Prostate gland (tissue), 2 donors: ENCODE measurements at regions not wholly inside any gene's neighbourhood (a gene's known extent, or its start where the extent isn't known, plus 50 kb on each side); places are given as distances from the start of the nearest gene placed in this dataset.

ENCODE experiments used
- DNase-seq: peaks from one replicate; pipeline ENCODE4 v3.0.0-alpha.2; 2019; ENCODE audit warnings: low spot score
- H3K27ac ChIP-seq, 2 donors: fragments of 200-600 bp; sonication (generic); 2 replicates each; pipeline ENCODE4 v1.5.1; 2017 to 2019
- H3K27me3 ChIP-seq: fragments of 200-600 bp; sonication (generic); replicated peaks from 2 replicates; pipeline ENCODE4 v1.5.1; 2019; ENCODE audit not compliant: insufficient read depth
- H3K36me3 ChIP-seq, 2 donors: fragments of 200-600 bp; sonication (generic); 1 replicate in 1 of 2; 2 replicates in 1 of 2; pipeline versions ENCODE4 v1.5.1 to v1.8.1; 2017 to 2019
- H3K4me1 ChIP-seq: fragments of 200-600 bp; sonication (generic); replicated peaks from 2 replicates; pipeline ENCODE4 v1.5.1; 2019
- H3K4me3 ChIP-seq, 2 donors: fragments of 200-600 bp; sonication (generic); 2 replicates each; pipeline ENCODE4 v1.5.1; 2017 to 2019
- H3K9me3 ChIP-seq: fragments of 200-600 bp; sonication (generic); 2 replicates; pipeline ENCODE4 v1.5.1; 2017
- POLR2A ChIP-seq: fragments of 450-650 bp; IDR thresholded peaks from one replicate; pipeline ENCODE4 v1.6.1; 2016; ENCODE audit warnings: antibody characterized with exemption, mild to moderate bottlenecking
- POLR2AphosphoS5 ChIP-seq: sonication (generic); formaldehyde crosslinking; IDR thresholded peaks from one replicate; pipeline ENCODE4 v1.6.1; 2017; ENCODE audit warnings: antibody characterized with exemption
- WGBS: methylation state at CpG from one replicate; pipeline ENCODE4 v1.1.5; 2018; 5-methylcytosine and 5-hydroxymethylcytosine counted together
- intact Hi-C: fragments of 100-400 bp; cut with DNase I; formaldehyde crosslinking; loops from one replicate; pipeline ENCODE4 v1.14.2; 2022
- TF ChIP-seq, protein P1 (sequence below), 4 experiments: fragments of 200-600 bp in 2 of 4; fragments of 450-650 bp in 2 of 4; sonication (generic) in 2 of 4; IDR thresholded peaks; 1 replicate in 3 of 4; 2 replicates in 1 of 4; pipeline ENCODE4 v1.5.1; 2016 to 2019; ENCODE audit warnings: antibody characterized with exemption in 4 of 4, mild to moderate bottlenecking in 2 of 4, moderate library complexity in 2 of 4

GRCh38 chr16:9152649-9153501, 61.4 kb downstream of the HAPSTR1 start:
- Histone ChIP-seq H3K4me3 (no peak overlapping the region), H3K27ac (no peak overlapping the region), H3K9me3 (no peaks in the 10 kb centered on the region), H3K4me1 (no peaks in the 10 kb centered on the region), H3K27me3 (no peaks in the 10 kb centered on the region), H3K36me3 (no peaks in the 10 kb centered on the region)
- DNase-seq = no peak
- 87% methylated on average over 19 of the region's 19 CpGs for WGBS
- TF ChIP-seq, protein P1, sequence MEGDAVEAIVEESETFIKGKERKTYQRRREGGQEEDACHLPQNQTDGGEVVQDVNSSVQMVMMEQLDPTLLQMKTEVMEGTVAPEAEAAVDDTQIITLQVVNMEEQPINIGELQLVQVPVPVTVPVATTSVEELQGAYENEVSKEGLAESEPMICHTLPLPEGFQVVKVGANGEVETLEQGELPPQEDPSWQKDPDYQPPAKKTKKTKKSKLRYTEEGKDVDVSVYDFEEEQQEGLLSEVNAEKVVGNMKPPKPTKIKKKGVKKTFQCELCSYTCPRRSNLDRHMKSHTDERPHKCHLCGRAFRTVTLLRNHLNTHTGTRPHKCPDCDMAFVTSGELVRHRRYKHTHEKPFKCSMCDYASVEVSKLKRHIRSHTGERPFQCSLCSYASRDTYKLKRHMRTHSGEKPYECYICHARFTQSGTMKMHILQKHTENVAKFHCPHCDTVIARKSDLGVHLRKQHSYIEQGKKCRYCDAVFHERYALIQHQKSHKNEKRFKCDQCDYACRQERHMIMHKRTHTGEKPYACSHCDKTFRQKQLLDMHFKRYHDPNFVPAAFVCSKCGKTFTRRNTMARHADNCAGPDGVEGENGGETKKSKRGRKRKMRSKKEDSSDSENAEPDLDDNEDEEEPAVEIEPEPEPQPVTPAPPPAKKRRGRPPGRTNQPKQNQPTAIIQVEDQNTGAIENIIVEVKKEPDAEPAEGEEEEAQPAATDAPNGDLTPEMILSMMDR (IDR thresholded peaks at IDR 0.05) = no peak
- TF ChIP-seq POLR2AphosphoS5 (no peak), POLR2A (no peak)
- intact Hi-C loops = no loop called here

DNA sequence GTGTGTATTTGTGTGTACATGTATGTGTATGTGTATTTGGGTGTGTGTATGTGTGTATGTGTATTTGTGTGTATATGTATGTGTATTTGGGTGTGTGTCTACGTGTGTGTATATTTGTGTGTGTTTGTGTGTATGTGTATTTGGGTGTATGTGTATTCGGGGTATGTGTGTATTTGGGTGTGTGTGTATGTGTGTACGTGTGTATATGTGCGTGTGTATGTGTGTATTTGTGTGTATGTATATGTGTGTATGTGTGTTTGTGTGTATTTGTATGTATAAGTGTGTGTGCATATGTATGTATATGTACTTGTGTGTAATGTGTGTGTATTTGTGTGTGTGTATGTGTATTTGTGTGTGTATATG, 62.0 kb downstream of the HAPSTR1 start:
- H3K36me3 ChIP-seq = no peaks in the 10 kb centered on the region
- no peak for DNase-seq
- H3K27ac ChIP-seq = no peak overlapping the region
- H3K27me3 ChIP-seq = no peaks in the 10 kb centered on the region
- intact Hi-C loops = no loop called here
- H3K9me3 ChIP-seq = no peaks in the 10 kb centered on the region
- TF ChIP-seq POLR2AphosphoS5 (no peak), POLR2A (no peak)
- TF ChIP-seq, protein P1 (IDR thresholded peaks at IDR 0.05) = no peak
- no peak overlapping the region for H3K4me3 ChIP-seq
- WGBS = 93% methylated on average over 4 of the region's 4 CpGs
- no peaks in the 10 kb centered on the region for H3K4me1 ChIP-seq

DNA sequence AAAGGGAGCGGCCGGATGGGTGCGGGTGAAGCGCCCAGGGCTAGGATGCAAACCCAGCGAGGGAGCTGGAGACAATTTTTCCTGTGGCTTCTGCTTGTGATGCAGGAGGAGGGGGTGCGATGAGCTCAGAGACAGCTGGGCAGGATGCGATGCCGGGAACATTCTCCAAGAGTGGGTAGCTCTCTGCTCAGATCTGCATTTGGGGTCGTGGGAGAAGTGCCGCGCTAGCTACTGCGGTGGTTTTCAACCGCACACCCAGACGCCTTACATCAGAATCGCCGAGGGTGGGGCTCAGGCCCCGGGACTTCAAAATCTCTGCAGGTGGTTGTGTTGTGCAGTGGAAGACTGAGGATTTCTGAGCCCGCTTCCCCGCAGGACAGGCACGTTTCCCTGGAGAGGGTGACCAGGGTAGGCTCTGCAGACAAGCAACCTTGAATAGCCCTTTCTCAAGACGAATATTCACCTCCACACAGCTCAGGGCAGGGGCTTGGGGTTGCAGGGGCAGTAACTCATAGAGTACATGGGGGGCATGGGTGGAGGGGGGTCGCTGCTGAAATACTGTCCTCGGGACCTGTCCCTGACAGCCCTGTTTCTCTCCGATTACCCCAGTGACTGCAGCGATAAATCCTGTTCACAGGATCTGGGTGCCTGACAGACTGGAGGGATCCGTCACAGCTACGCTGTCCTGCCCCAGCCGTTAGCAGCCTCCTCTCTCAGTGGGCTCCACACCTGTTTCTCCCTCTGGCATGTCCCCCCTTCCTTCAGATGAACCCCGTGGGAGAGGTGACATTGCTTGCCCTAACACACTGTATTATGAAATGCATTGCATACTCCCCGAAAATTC, 63.3 kb downstream of the HAPSTR1 start:
- TF ChIP-seq, protein P1 (IDR thresholded peaks at IDR 0.05) = no peak
- no peak for TF ChIP-seq POLR2AphosphoS5
- TF ChIP-seq POLR2A = no peak
- Histone ChIP-seq H3K4me3 (no peak overlapping the region), H3K27me3 (no peaks in the 10 kb centered on the region), H3K9me3 (no peaks in the 10 kb centered on the region), H3K27ac (no peak overlapping the region), H3K36me3 (no peaks in the 10 kb centered on the region), H3K4me1 (no peaks in the 10 kb centered on the region)
- 66% methylated on average over 27 of the region's 30 CpGs for WGBS
- intact Hi-C loops = no loop called here
- DNase-seq = no peak

DNA sequence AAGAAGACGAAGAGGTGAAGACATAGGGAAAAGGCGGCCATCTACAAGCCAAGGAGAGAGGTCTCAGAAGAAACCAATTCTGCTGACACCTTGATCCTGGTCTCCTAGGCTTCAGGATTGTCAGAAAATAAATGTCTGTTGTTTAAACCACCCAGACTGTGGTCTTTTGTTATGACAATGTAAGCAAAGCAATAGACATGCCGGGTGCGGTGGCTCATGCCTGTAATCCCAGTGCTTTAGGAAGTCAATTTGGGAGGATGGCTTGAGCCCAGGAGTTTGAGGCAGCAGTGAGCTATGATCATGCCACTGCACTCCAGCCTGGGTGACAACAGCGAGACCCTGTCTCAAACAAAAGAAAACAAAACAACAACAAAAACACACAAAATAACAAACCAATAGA, 64.4 kb downstream of the HAPSTR1 start:
- no peak for DNase-seq
- Histone ChIP-seq H3K27ac (no peak overlapping the region), H3K4me1 (no peaks in the 10 kb centered on the region), H3K27me3 (no peaks in the 10 kb centered on the region), H3K36me3 (no peaks in the 10 kb centered on the region), H3K4me3 (no peak overlapping the region), H3K9me3 (no peaks in the 10 kb centered on the region)
- TF ChIP-seq, protein P1 (IDR thresholded peaks at IDR 0.05) = no peak
- TF ChIP-seq POLR2A = no peak
- TF ChIP-seq POLR2AphosphoS5 = no peak
- intact Hi-C loops = no loop called here
- WGBS = 83% methylated on average over 5 of the region's 5 CpGs
